ENCODE measurements at regions not wholly inside any gene's neighbourhood (a gene's known extent, or its start where the extent isn't known, plus 50 kb on each side); places are given as distances from the start of the nearest gene placed in this dataset.

GRCh38 chr6:65819152-65819551 is 112.1 kb upstream of the EYS start:
- TF ChIP-seq CTCF (IDR thresholded peaks at IDR 0.05; ENCODE audit: low read depth, low read length) (no peak), EZH2phosphoT487 (IDR thresholded peaks at IDR 0.05; ENCODE audit: low read depth) (no peak)
